Astrocyte (in vitro differentiated cells and primary cell): ENCODE measurements at regions not wholly inside any gene's neighbourhood (a gene's known extent, or its start where the extent isn't known, plus 50 kb on each side); places are given as distances from the start of the nearest gene placed in this dataset.

Experiments
- CTCF ChIP-seq: IDR thresholded peaks from 2 replicates; pipeline ENCODE4 v1.5.1; 2011; ENCODE audit warnings: low read depth, mild to moderate bottlenecking, inconsistent platforms, low read length, moderate library complexity; ENCODE audit not compliant: insufficient read depth
- EZH2 ChIP-seq: IDR thresholded peaks from 2 replicates; pipeline ENCODE4 v1.6.1; 2012; ENCODE audit warnings: mild to moderate bottlenecking, low read length, inconsistent platforms; ENCODE audit not compliant: insufficient read depth

- TF ChIP-seq CTCF, result no peak
- no peak for TF ChIP-seq EZH2
These were observed 184.0 kb upstream of the C1orf87 start for GRCh38 chr1:60257531-60257930.
